LNCAP (cell line): ENCODE measurements at regions not wholly inside any gene's neighbourhood (a gene's known extent, or its start where the extent isn't known, plus 50 kb on each side); places are given as distances from the start of the nearest gene placed in this dataset.

Source experiments
- CTCF ChIP-seq: fragments of 450-650 bp; IDR thresholded peaks from 2 replicates; pipeline ENCODE4 v1.5.1; 2017; ENCODE audit warnings: mild to moderate bottlenecking

GRCh38 chr11:36738292-36738861, 140.3 kb upstream of the RAG2 start:
- no peak for TF ChIP-seq CTCF

GRCh38 chr11:36736103-36736502, 138.1 kb upstream of the RAG2 start:
- TF ChIP-seq CTCF = no peak

GRCh38 chr11:36730761-36731160, 132.7 kb upstream of the RAG2 start:
- TF ChIP-seq CTCF = no peak

GRCh38 chr11:36729825-36730224, 131.8 kb upstream of the RAG2 start:
- no peak for TF ChIP-seq CTCF

- no peak for TF ChIP-seq CTCF
Measured at GRCh38 chr11:36726420-36726819, 128.4 kb upstream of the RAG2 start.

GRCh38 chr11:36724742-36725385, 126.8 kb upstream of the RAG2 start:
- TF ChIP-seq CTCF = no peak

GRCh38 chr11:36722421-36722820, 124.4 kb upstream of the RAG2 start:
- TF ChIP-seq CTCF = no peak
